ENCODE measurements at regions not wholly inside any gene's neighbourhood (a gene's known extent, or its start where the extent isn't known, plus 50 kb on each side); places are given as distances from the start of the nearest gene placed in this dataset.

GRCh38 chr5:72760259-72760658 is 56.2 kb upstream of the TNPO1 start:
- no peaks in the 10 kb centered on the region for H3K27me3 ChIP-seq (ENCODE audit: control insufficient read depth in 1 of 2, insufficient read depth in 2 of 2, low read length in 2 of 2)
- H3K36me3 ChIP-seq (ENCODE audit: control insufficient read depth in 2 of 2, insufficient read depth in 2 of 2, low read length in 2 of 2), result no peaks in the 10 kb centered on the region
- H3K9ac ChIP-seq (ENCODE audit: low read length in 2 of 2), result no peak overlapping the region
- H3K4me3 ChIP-seq (ENCODE audit: low read length in 2 of 2), result no peak overlapping the region
- no peak overlapping the region for H3K27ac ChIP-seq (ENCODE audit: low read length)
- no peaks in the 10 kb centered on the region for H3K4me1 ChIP-seq (ENCODE audit: control insufficient read depth, insufficient read depth, low read length)
- H3K9me3 ChIP-seq (ENCODE audit: control insufficient read depth in 2 of 2, low read length in 2 of 2), result no peaks in the 10 kb centered on the region

- Histone ChIP-seq H3K4me3 (ENCODE audit: low read length in 2 of 2) (no peak overlapping the region), H3K4me1 (ENCODE audit: control insufficient read depth, insufficient read depth, low read length) (no peaks in the 10 kb centered on the region), H3K9ac (ENCODE audit: low read length in 2 of 2) (no peak overlapping the region), H3K27me3 (ENCODE audit: control insufficient read depth in 1 of 2, insufficient read depth in 2 of 2, low read length in 2 of 2) (no peaks in the 10 kb centered on the region), H3K36me3 (ENCODE audit: control insufficient read depth in 2 of 2, insufficient read depth in 2 of 2, low read length in 2 of 2) (no peaks in the 10 kb centered on the region), H3K9me3 (ENCODE audit: control insufficient read depth in 2 of 2, low read length in 2 of 2) (no peaks in the 10 kb centered on the region), H3K27ac (ENCODE audit: low read length) (no peak overlapping the region)
Observed at GRCh38 chr5:72752909-72753308, 63.6 kb upstream of the TNPO1 start.

- H3K4me3 ChIP-seq (ENCODE audit: low read length in 2 of 2), result no peak overlapping the region
- H3K27me3 ChIP-seq (ENCODE audit: control insufficient read depth in 1 of 2, insufficient read depth in 2 of 2, low read length in 2 of 2), result no peaks in the 10 kb centered on the region
- H3K27ac ChIP-seq (ENCODE audit: low read length), result no peak overlapping the region
- no peak overlapping the region for H3K9ac ChIP-seq (ENCODE audit: low read length in 2 of 2)
- H3K36me3 ChIP-seq (ENCODE audit: control insufficient read depth in 2 of 2, insufficient read depth in 2 of 2, low read length in 2 of 2), result no peaks in the 10 kb centered on the region
- H3K9me3 ChIP-seq (ENCODE audit: control insufficient read depth in 2 of 2, low read length in 2 of 2), result no peaks in the 10 kb centered on the region
- H3K4me1 ChIP-seq (ENCODE audit: control insufficient read depth, insufficient read depth, low read length), result no peaks in the 10 kb centered on the region
Observed at GRCh38 chr5:72749362-72749997, 67.0 kb upstream of the TNPO1 start.

- Histone ChIP-seq H3K4me3 (ENCODE audit: low read length in 2 of 2) (no peak overlapping the region), H3K27me3 (ENCODE audit: control insufficient read depth in 1 of 2, insufficient read depth in 2 of 2, low read length in 2 of 2) (no peaks in the 10 kb centered on the region), H3K27ac (ENCODE audit: low read length) (no peak overlapping the region), H3K4me1 (ENCODE audit: control insufficient read depth, insufficient read depth, low read length) (no peaks in the 10 kb centered on the region), H3K9ac (ENCODE audit: low read length in 2 of 2) (no peak overlapping the region), H3K9me3 (ENCODE audit: control insufficient read depth in 2 of 2, low read length in 2 of 2) (no peaks in the 10 kb centered on the region), H3K36me3 (ENCODE audit: control insufficient read depth in 2 of 2, insufficient read depth in 2 of 2, low read length in 2 of 2) (no peaks in the 10 kb centered on the region)
Observed at GRCh38 chr5:72747826-72748225, 68.6 kb upstream of the TNPO1 start.

- no peak overlapping the region for H3K9ac ChIP-seq (ENCODE audit: low read length in 2 of 2)
- no peak overlapping the region for H3K4me3 ChIP-seq (ENCODE audit: low read length in 2 of 2)
- no peaks in the 10 kb centered on the region for H3K4me1 ChIP-seq (ENCODE audit: control insufficient read depth, insufficient read depth, low read length)
- H3K27me3 ChIP-seq (ENCODE audit: control insufficient read depth in 1 of 2, insufficient read depth in 2 of 2, low read length in 2 of 2), result no peaks in the 10 kb centered on the region
- H3K27ac ChIP-seq (ENCODE audit: low read length), result no peak overlapping the region
- H3K9me3 ChIP-seq (ENCODE audit: control insufficient read depth in 2 of 2, low read length in 2 of 2), result no peaks in the 10 kb centered on the region
- no peaks in the 10 kb centered on the region for H3K36me3 ChIP-seq (ENCODE audit: control insufficient read depth in 2 of 2, insufficient read depth in 2 of 2, low read length in 2 of 2)
Observed at GRCh38 chr5:72746736-72747135, 69.7 kb upstream of the TNPO1 start.

GRCh38 chr5:72744136-72744535 is 72.3 kb upstream of the TNPO1 start:
- no peaks in the 10 kb centered on the region for H3K4me1 ChIP-seq (ENCODE audit: control insufficient read depth, insufficient read depth, low read length)
- H3K27me3 ChIP-seq (ENCODE audit: control insufficient read depth in 1 of 2, insufficient read depth in 2 of 2, low read length in 2 of 2), result no peaks in the 10 kb centered on the region
- no peak overlapping the region for H3K4me3 ChIP-seq (ENCODE audit: low read length in 2 of 2)
- no peak overlapping the region for H3K9ac ChIP-seq (ENCODE audit: low read length in 2 of 2)
- H3K9me3 ChIP-seq (ENCODE audit: control insufficient read depth in 2 of 2, low read length in 2 of 2), result no peaks in the 10 kb centered on the region
- H3K36me3 ChIP-seq (ENCODE audit: control insufficient read depth in 2 of 2, insufficient read depth in 2 of 2, low read length in 2 of 2), result no peaks in the 10 kb centered on the region
- H3K27ac ChIP-seq (ENCODE audit: low read length), result no peak overlapping the region

GRCh38 chr5:72741805-72742204 is 74.7 kb upstream of the TNPO1 start:
- no peak overlapping the region for H3K9ac ChIP-seq (ENCODE audit: low read length in 2 of 2)
- no peaks in the 10 kb centered on the region for H3K36me3 ChIP-seq (ENCODE audit: control insufficient read depth in 2 of 2, insufficient read depth in 2 of 2, low read length in 2 of 2)
- H3K4me1 ChIP-seq (ENCODE audit: control insufficient read depth, insufficient read depth, low read length), result no peaks in the 10 kb centered on the region
- H3K27me3 ChIP-seq (ENCODE audit: control insufficient read depth in 1 of 2, insufficient read depth in 2 of 2, low read length in 2 of 2), result no peaks in the 10 kb centered on the region
- no peak overlapping the region for H3K27ac ChIP-seq (ENCODE audit: low read length)
- no peaks in the 10 kb centered on the region for H3K9me3 ChIP-seq (ENCODE audit: control insufficient read depth in 2 of 2, low read length in 2 of 2)
- no peak overlapping the region for H3K4me3 ChIP-seq (ENCODE audit: low read length in 2 of 2)

- no peaks in the 10 kb centered on the region for H3K9me3 ChIP-seq (ENCODE audit: control insufficient read depth in 2 of 2, low read length in 2 of 2)
Observed at GRCh38 chr5:72733810-72734209, 82.7 kb upstream of the TNPO1 start.

GRCh38 chr5:72723581-72723980 is 92.9 kb upstream of the TNPO1 start:
- no peaks in the 10 kb centered on the region for H3K4me1 ChIP-seq (ENCODE audit: control insufficient read depth, insufficient read depth, low read length)
- no peak overlapping the region for H3K9ac ChIP-seq (ENCODE audit: low read length in 2 of 2)
- peaks cover 0 to 3% of the 10 kb centered on the region in 2 donors for H3K9me3 ChIP-seq (ENCODE audit: control insufficient read depth in 2 of 2, low read length in 2 of 2)
- H3K27ac ChIP-seq (ENCODE audit: low read length), result no peak overlapping the region
- no peaks in the 10 kb centered on the region for H3K36me3 ChIP-seq (ENCODE audit: control insufficient read depth in 2 of 2, insufficient read depth in 2 of 2, low read length in 2 of 2)
- no peaks in the 10 kb centered on the region for H3K27me3 ChIP-seq (ENCODE audit: control insufficient read depth in 1 of 2, insufficient read depth in 2 of 2, low read length in 2 of 2)
- no peak overlapping the region for H3K4me3 ChIP-seq (ENCODE audit: low read length in 2 of 2)

More at GRCh38 chr5:72733810-72734209, 82.7 kb upstream of the TNPO1 start:
- no peaks in the 10 kb centered on the region for H3K27me3 ChIP-seq (ENCODE audit: control insufficient read depth in 1 of 2, insufficient read depth in 2 of 2, low read length in 2 of 2)
- no peaks in the 10 kb centered on the region for H3K4me1 ChIP-seq (ENCODE audit: control insufficient read depth, insufficient read depth, low read length)
- H3K36me3 ChIP-seq (ENCODE audit: control insufficient read depth in 2 of 2, insufficient read depth in 2 of 2, low read length in 2 of 2), result no peaks in the 10 kb centered on the region
- H3K27ac ChIP-seq (ENCODE audit: low read length), result no peak overlapping the region
- H3K9ac ChIP-seq (ENCODE audit: low read length in 2 of 2), result no peak overlapping the region
- H3K4me3 ChIP-seq (ENCODE audit: low read length in 2 of 2), result no peak overlapping the region

GRCh38 chr5:72722792-72723452 is 93.5 kb upstream of the TNPO1 start:
- Histone ChIP-seq H3K4me1 (ENCODE audit: control insufficient read depth, insufficient read depth, low read length) (no peaks in the 10 kb centered on the region), H3K27me3 (ENCODE audit: control insufficient read depth in 1 of 2, insufficient read depth in 2 of 2, low read length in 2 of 2) (no peaks in the 10 kb centered on the region), H3K4me3 (ENCODE audit: low read length in 2 of 2) (no peak overlapping the region), H3K36me3 (ENCODE audit: control insufficient read depth in 2 of 2, insufficient read depth in 2 of 2, low read length in 2 of 2) (no peaks in the 10 kb centered on the region), H3K9me3 (ENCODE audit: control insufficient read depth in 2 of 2, low read length in 2 of 2) (peaks cover 0 to 3% of the 10 kb centered on the region in 2 donors), H3K9ac (ENCODE audit: low read length in 2 of 2) (no peak overlapping the region), H3K27ac (ENCODE audit: low read length) (no peak overlapping the region)

- Histone ChIP-seq H3K4me1 (ENCODE audit: control insufficient read depth, insufficient read depth, low read length) (no peaks in the 10 kb centered on the region), H3K36me3 (ENCODE audit: control insufficient read depth in 2 of 2, insufficient read depth in 2 of 2, low read length in 2 of 2) (no peaks in the 10 kb centered on the region), H3K4me3 (ENCODE audit: low read length in 2 of 2) (no peak overlapping the region), H3K27me3 (ENCODE audit: control insufficient read depth in 1 of 2, insufficient read depth in 2 of 2, low read length in 2 of 2) (no peaks in the 10 kb centered on the region), H3K9ac (ENCODE audit: low read length in 2 of 2) (no peak overlapping the region), H3K27ac (ENCODE audit: low read length) (no peak overlapping the region), H3K9me3 (ENCODE audit: control insufficient read depth in 2 of 2, low read length in 2 of 2) (no peaks in the 10 kb centered on the region)
Observed at GRCh38 chr5:72721844-72722243, 94.6 kb upstream of the TNPO1 start.

All from stomach smooth muscle (tissue), 2 donors.